RWPE2 (cell line): ENCODE measurements at regions not wholly inside any gene's neighbourhood (a gene's known extent, or its start where the extent isn't known, plus 50 kb on each side); places are given as distances from the start of the nearest gene placed in this dataset.

ENCODE experiments used
- ATAC-seq: fragments of 200-7000 bp; cut with Tn5 transposase; 3 replicates; pipeline ENCODE4 v1.9.1; 2021; ENCODE audit warnings: low read depth
- DNase-seq: peaks from one replicate; pipeline ENCODE4 v3.0.0-alpha.2; 2020; ENCODE audit warnings: low spot score
- H3K27ac ChIP-seq: fragments of 450-650 bp; 2 replicates; pipeline ENCODE4 v1.5.1; 2017; ENCODE audit warnings: mild to moderate bottlenecking; ENCODE audit not compliant: poor library complexity, severe bottlenecking
- H3K27me3 ChIP-seq: fragments of 250-450 bp; sonication (Bioruptor Pico); 2 replicates; pipeline ENCODE4 v1.5.1; 2021; ENCODE audit warnings: mild to moderate bottlenecking, moderate library complexity; ENCODE audit not compliant: insufficient read depth, poor library complexity, severe bottlenecking
- H3K36me3 ChIP-seq: fragments of 250-450 bp; sonication (Bioruptor Pico); 2 replicates; pipeline ENCODE4 v1.5.1; 2020; ENCODE audit warnings: low read depth, mild to moderate bottlenecking, moderate library complexity
- H3K4me1 ChIP-seq: fragments of 250-450 bp; sonication (Bioruptor Pico); 2 replicates; pipeline ENCODE4 v1.5.1; 2021; ENCODE audit warnings: mild to moderate bottlenecking, moderate library complexity; ENCODE audit not compliant: insufficient read depth, poor library complexity, severe bottlenecking
- H3K4me3 ChIP-seq: fragments of 250-450 bp; sonication (Bioruptor Pico); 2 replicates; pipeline ENCODE4 v1.5.1; 2021; ENCODE audit warnings: mild to moderate bottlenecking, moderate library complexity; ENCODE audit not compliant: severe bottlenecking
- H3K9me3 ChIP-seq: fragments of 250-450 bp; sonication (Bioruptor Pico); 2 replicates; pipeline ENCODE4 v1.5.1; 2021; ENCODE audit warnings: mild to moderate bottlenecking, moderate library complexity; ENCODE audit not compliant: severe bottlenecking
- TF ChIP-seq, protein P1 (sequence below): fragments of 450-650 bp; IDR thresholded peaks from one replicate; pipeline ENCODE4 v1.5.1; 2017; ENCODE audit warnings: mild to moderate bottlenecking, moderate library complexity; ENCODE audit not compliant: poor library complexity, severe bottlenecking

DNA sequence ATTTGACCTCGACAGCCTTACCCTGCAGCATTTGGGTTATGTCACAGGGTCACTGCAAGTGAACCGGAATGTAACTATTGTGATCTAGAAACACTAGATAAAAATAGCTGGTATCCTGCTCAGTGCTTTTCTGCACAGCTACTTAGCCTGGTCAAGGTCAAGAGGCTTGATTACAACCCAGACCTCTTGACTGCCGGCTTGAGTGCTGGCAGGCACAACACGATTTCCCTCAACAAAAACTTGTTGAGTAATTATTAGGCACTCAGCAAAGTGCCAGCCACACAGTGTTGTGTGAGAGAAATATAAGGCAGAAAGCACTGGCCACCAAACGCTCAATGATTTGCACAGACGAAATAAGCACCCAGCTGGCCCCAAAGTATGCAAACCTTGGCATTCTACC lies 156.7 kb downstream of the NUAK1 start:
- Histone ChIP-seq H3K27me3 (no peaks in the 10 kb centered on the region), H3K9me3 (no peaks in the 10 kb centered on the region), H3K27ac (no peak overlapping the region), H3K36me3 (no peaks in the 10 kb centered on the region), H3K4me3 (no peak overlapping the region), H3K4me1 (no peaks in the 10 kb centered on the region)
- no peak for DNase-seq
- TF ChIP-seq, protein P1, sequence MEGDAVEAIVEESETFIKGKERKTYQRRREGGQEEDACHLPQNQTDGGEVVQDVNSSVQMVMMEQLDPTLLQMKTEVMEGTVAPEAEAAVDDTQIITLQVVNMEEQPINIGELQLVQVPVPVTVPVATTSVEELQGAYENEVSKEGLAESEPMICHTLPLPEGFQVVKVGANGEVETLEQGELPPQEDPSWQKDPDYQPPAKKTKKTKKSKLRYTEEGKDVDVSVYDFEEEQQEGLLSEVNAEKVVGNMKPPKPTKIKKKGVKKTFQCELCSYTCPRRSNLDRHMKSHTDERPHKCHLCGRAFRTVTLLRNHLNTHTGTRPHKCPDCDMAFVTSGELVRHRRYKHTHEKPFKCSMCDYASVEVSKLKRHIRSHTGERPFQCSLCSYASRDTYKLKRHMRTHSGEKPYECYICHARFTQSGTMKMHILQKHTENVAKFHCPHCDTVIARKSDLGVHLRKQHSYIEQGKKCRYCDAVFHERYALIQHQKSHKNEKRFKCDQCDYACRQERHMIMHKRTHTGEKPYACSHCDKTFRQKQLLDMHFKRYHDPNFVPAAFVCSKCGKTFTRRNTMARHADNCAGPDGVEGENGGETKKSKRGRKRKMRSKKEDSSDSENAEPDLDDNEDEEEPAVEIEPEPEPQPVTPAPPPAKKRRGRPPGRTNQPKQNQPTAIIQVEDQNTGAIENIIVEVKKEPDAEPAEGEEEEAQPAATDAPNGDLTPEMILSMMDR = no peak
- no peak for ATAC-seq

DNA sequence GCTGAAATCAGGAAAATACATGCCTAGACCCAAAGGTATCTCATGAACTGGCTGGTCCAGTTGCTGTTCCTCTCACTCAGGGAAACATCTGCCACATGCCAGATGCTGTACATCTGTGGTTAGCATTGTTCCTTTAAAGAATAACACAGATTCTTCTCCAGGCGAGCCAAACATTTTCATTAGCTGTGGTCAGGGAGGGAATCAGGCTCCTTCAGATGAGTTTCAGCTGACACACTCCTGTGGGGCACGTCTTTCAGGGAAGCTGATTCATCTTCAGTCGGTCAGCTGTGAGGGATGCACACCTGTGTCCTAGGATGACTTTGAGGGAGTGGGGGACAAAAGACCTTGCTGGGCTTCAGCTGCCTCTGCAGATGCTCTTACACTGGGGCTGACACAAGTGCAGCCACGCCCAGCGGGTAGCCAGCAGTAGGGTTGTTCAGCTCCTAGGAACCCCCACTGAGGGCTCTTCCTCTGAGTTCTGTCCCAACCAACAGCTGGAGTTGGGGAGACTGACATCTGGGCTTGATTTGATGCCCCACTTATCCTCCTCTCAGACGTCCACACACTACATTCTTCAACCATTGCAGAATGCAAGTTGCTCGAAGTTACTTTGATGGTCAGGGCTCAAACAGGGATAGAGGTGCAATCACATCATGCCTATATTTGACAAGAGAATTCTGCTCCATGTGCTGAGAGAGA lies 155.0 kb downstream of the NUAK1 start:
- ATAC-seq = peak; percentile 93
- TF ChIP-seq, protein P1 = no peak

DNA sequence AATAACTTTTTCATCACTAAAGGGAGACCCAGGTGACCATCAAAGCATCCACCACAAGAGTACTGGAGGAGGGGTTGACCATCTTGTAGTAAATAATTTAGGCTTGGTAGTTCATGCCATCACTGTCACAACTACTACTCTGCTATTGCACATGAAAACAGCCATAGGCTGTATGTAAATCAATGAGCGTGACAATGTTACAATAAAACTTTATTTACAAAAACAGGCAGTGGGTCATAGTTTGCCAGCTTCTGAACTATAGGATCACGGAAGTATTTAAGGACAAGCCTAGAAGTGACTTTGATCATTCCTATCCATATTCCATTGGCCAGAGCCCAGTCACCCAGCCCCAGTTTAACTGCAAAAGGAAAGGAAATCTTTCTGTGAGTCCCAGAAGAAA lies 153.4 kb downstream of the NUAK1 start:
- DNase-seq (no peak), ATAC-seq (no peak)
- Histone ChIP-seq H3K9me3 (no peaks in the 10 kb centered on the region), H3K4me3 (no peak overlapping the region), H3K27ac (no peak overlapping the region), H3K27me3 (no peaks in the 10 kb centered on the region), H3K36me3 (no peaks in the 10 kb centered on the region), H3K4me1 (no peaks in the 10 kb centered on the region)
- TF ChIP-seq, protein P1 = no peak

More for the DNA sequence above, 155.0 kb downstream of the NUAK1 start:
- Histone ChIP-seq H3K36me3 (no peaks in the 10 kb centered on the region), H3K4me1 (no peaks in the 10 kb centered on the region), H3K27me3 (no peaks in the 10 kb centered on the region), H3K9me3 (no peaks in the 10 kb centered on the region), H3K4me3 (no peak overlapping the region), H3K27ac (peak overlapping the region; percentile 56)
- no peak for DNase-seq

DNA sequence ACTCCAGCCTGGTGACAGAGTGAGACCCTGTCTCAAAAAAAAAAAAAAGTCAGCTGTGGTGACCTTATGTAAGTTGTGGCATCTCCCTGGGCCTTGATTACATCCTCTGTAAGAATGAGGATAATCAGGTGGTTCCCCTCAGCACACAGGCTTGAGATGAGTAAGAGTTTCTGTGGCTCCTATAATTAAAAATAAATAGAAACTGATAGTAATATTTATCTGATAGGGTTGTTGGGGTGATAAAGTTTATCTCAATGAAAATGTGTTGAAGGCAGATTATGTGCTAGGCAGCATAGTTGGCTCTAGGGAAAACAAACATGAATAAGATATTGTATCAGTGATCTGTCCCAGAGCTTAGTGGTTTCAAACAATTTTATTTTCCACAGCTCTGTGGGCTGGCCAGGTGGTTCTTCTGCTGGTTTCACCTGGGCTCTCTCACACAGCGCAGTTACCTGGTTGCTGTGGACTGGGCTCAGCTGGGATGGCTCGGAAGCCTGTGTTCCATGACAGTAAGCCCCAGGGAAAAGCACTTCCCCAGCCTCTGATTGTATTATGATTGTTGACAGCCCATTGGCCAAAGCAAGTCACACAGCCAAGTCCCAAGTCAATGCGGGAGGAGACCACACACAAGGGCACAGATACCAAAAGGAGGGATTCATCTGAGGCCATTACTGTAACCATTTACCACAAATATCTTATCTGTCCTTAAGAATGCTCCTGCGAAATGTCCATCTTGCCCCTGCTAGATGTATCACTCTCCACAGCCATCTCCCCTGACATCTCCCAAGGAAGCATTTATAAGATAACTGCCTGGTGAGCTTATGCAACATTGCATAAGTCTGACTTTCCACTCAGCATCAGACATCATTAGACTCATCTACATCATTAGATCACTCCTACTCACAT lies 151.7 kb downstream of the NUAK1 start:
- ATAC-seq = no peak
- Histone ChIP-seq H3K27me3 (no peaks in the 10 kb centered on the region), H3K4me3 (no peak overlapping the region), H3K4me1 (no peaks in the 10 kb centered on the region), H3K36me3 (no peaks in the 10 kb centered on the region), H3K9me3 (no peaks in the 10 kb centered on the region), H3K27ac (no peak overlapping the region)
- TF ChIP-seq, protein P1 = no peak
- no peak for DNase-seq

DNA sequence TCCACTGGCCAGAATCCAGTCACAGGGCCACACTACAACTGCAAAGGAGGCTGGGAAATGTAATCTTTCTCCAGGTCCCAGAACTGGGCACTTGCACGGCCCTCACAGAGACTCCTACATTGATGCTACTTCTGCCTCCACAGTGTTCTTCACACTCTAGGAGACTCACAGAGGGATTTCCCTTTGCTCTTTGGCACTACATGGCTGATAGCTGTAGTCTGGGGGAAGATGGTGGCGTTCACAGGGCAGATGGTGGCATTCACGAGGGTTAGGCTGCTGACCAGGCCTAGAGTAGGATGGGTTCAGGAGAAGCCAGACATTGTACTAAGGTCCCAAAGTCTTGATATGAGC lies 151.1 kb downstream of the NUAK1 start:
- DNase-seq (no peak), ATAC-seq (no peak)
- Histone ChIP-seq H3K4me1 (no peaks in the 10 kb centered on the region), H3K27ac (no peak overlapping the region), H3K9me3 (no peaks in the 10 kb centered on the region), H3K36me3 (no peaks in the 10 kb centered on the region), H3K27me3 (no peaks in the 10 kb centered on the region), H3K4me3 (no peak overlapping the region)
- TF ChIP-seq, protein P1 = no peak
